Activated CD4-positive, alpha-beta T cell treated with anti-CD3 and anti-CD28 coated beads, Interleukin-2, amount 50 U/mL, for 1 hour (primary cell): ENCODE measurements at regions not wholly inside any gene's neighbourhood (a gene's known extent, or its start where the extent isn't known, plus 50 kb on each side); places are given as distances from the start of the nearest gene placed in this dataset.

Source experiments
- DNase-seq: peaks from one replicate; pipeline ENCODE4 v3.0.0-alpha.2; 2020

- DNase-seq: no peak
Measured at GRCh38 chr2:64287202-64287740, 143.1 kb upstream of the PELI1 start.

GRCh38 chr2:64288321-64289193, 144.3 kb upstream of the PELI1 start:
- no peak for DNase-seq

GRCh38 chr2:64289251-64289650, 145.0 kb upstream of the PELI1 start:
- no peak for DNase-seq

GRCh38 chr2:64289737-64290136, 145.5 kb upstream of the PELI1 start:
- DNase-seq: no peak

GRCh38 chr2:64291181-64291580, 147.0 kb upstream of the PELI1 start:
- DNase-seq: no peak

GRCh38 chr2:64295326-64296139, 151.3 kb upstream of the PELI1 start:
- no peak for DNase-seq

GRCh38 chr2:64296140-64296480, 151.9 kb upstream of the PELI1 start:
- no peak for DNase-seq

GRCh38 chr2:64296695-64297346, 152.6 kb upstream of the PELI1 start:
- no peak for DNase-seq

- no peak for DNase-seq
Measured at GRCh38 chr2:64298161-64298560, 153.9 kb upstream of the PELI1 start.

GRCh38 chr2:64300066-64300465, 153.9 kb upstream of the LGALSL start:
- no peak for DNase-seq

GRCh38 chr2:64303250-64303649, 150.7 kb upstream of the LGALSL start:
- DNase-seq: no peak

GRCh38 chr2:64307421-64307820, 146.5 kb upstream of the LGALSL start:
- no peak for DNase-seq

- no peak for DNase-seq
Measured at GRCh38 chr2:64311191-64311910, 142.6 kb upstream of the LGALSL start.

- DNase-seq: no peak
Measured at GRCh38 chr2:64311948-64312621, 141.9 kb upstream of the LGALSL start.

- DNase-seq: no peak
Measured at GRCh38 chr2:64312622-64313397, 141.2 kb upstream of the LGALSL start.

GRCh38 chr2:64313398-64313723, 140.6 kb upstream of the LGALSL start:
- DNase-seq: no peak

GRCh38 chr2:64315291-64315960, 138.5 kb upstream of the LGALSL start:
- DNase-seq: no peak

- no peak for DNase-seq
Measured at GRCh38 chr2:64317707-64318475, 136.1 kb upstream of the LGALSL start.

- DNase-seq: no peak
Measured at GRCh38 chr2:64318476-64318748, 135.6 kb upstream of the LGALSL start.

- DNase-seq: no peak
Measured at GRCh38 chr2:64319896-64320295, 134.1 kb upstream of the LGALSL start.
